GM18873 (cell line): ENCODE measurements at regions not wholly inside any gene's neighbourhood (a gene's known extent, or its start where the extent isn't known, plus 50 kb on each side); places are given as distances from the start of the nearest gene placed in this dataset.
"Not testable (repeated sequence)": the region's sequence is repeated elsewhere in the genome, so short reads cannot be mapped to it uniquely, and the experiment has no call there.

Experiments used
- ATAC-seq: cut with Tn5 transposase; IDR thresholded peaks from one replicate; pipeline ENCODE4 v1.9.1; 2021; ENCODE audit warnings: mild to moderate bottlenecking, moderate library complexity, moderate number of reproducible peaks; ENCODE audit not compliant: unreplicated experiment, low FRiP score

- no peak for ATAC-seq
Measured at GRCh38 chr10:44280226-44281014, 104.5 kb downstream of the CXCL12 start.

- no peak for ATAC-seq
Measured at GRCh38 chr10:44279426-44280126, 105.3 kb downstream of the CXCL12 start.

- no peak for ATAC-seq
Measured at GRCh38 chr10:44278837-44279324, 106.0 kb downstream of the CXCL12 start.

GRCh38 chr10:44268435-44268948 lies 116.4 kb downstream of the CXCL12 start:
- not testable (repeated sequence) for ATAC-seq

GRCh38 chr10:44267007-44267406 lies 117.9 kb downstream of the CXCL12 start:
- ATAC-seq: no peak

- ATAC-seq: no peak
Measured at GRCh38 chr10:44264244-44264643, 120.7 kb downstream of the CXCL12 start.

GRCh38 chr10:44263771-44264170 lies 121.1 kb downstream of the CXCL12 start:
- no peak for ATAC-seq

GRCh38 chr10:44262551-44263251 lies 122.2 kb downstream of the CXCL12 start:
- no peak for ATAC-seq

- ATAC-seq: peak; percentile 43
Measured at GRCh38 chr10:44261710-44262455, 123.0 kb downstream of the CXCL12 start.

- ATAC-seq: no peak
Measured at GRCh38 chr10:44261296-44261695, 123.6 kb downstream of the CXCL12 start.

- no peak for ATAC-seq
Measured at GRCh38 chr10:44260286-44260928, 124.5 kb downstream of the CXCL12 start.

GRCh38 chr10:44259090-44259874 lies 125.6 kb downstream of the CXCL12 start:
- no peak for ATAC-seq

GRCh38 chr10:44258460-44259089 lies 126.3 kb downstream of the CXCL12 start:
- no peak for ATAC-seq

- no peak for ATAC-seq
Measured at GRCh38 chr10:44258019-44258418, 126.9 kb downstream of the CXCL12 start.

- ATAC-seq: no peak
Measured at GRCh38 chr10:44253769-44254462, 131.0 kb downstream of the CXCL12 start.

GRCh38 chr10:44252631-44253030 lies 132.3 kb downstream of the CXCL12 start:
- not testable (repeated sequence) for ATAC-seq

GRCh38 chr10:44249933-44250332 lies 135.0 kb downstream of the CXCL12 start:
- not testable (repeated sequence) for ATAC-seq

GRCh38 chr10:44249490-44249889 lies 135.4 kb downstream of the CXCL12 start:
- ATAC-seq: no peak
